NCI-H2227 (cell line): ENCODE measurements at regions not wholly inside any gene's neighbourhood (a gene's known extent, or its start where the extent isn't known, plus 50 kb on each side); places are given as distances from the start of the nearest gene placed in this dataset.
A peak's percentile ranks its signal among the peaks of the same experiment; 100 is the strongest.

Experiments used
- DNase-seq: peaks from one replicate; lab custom pipeline; 2025; ENCODE audit not compliant: unreplicated experiment; lab: John Stamatoyannopoulos, UW

DNA sequence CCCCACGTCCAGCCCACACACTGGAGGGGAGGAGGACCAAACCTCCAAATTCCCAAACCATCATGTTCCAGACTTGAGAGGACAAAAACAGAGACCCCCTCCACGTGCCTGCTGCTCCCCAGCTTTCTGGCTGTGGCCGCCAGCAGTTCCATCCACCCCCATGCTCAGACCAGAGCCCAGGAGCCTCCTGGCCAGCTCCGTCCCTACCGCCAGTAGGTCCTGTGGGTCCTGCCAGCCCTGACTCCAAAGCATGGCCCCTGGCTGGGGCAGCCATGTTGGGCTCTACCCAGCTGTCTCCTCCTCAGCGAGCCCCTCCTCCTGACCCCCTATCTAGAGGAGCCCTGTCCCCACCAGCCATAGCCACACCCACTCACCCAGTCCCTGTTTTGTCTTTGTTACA lies 227.3 kb upstream of the RTL1 start:
- DNase-seq: no peak

DNA sequence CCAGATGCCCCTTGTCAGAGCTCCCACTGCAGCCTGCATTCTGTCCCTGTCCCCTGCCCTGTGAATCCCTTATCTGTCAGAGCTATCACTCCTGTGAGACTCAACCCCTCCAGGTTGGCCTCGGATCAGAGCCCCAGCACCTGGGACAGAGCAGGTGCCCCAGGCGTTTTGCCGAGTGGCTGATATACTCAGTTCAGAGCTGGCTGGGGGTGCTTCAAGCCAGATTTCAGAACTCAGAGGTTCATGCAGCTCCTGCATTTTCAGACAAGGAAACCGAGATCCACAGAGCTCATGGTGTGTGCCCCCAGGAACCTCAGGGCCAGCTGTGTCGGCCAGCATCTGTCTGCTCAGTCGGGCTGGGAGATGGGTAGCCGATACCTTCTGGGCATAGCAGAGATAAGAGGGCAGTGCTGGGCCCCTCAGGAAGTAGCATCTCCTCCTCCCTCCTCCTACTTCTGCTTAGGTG lies 228.0 kb upstream of the RTL1 start:
- no peak for DNase-seq

- no peak for DNase-seq
Measured at GRCh38 chr14:101132051-101132571, 228.6 kb upstream of the RTL1 start.

GRCh38 chr14:101132588-101132987 lies 229.1 kb upstream of the RTL1 start:
- no peak for DNase-seq

DNA sequence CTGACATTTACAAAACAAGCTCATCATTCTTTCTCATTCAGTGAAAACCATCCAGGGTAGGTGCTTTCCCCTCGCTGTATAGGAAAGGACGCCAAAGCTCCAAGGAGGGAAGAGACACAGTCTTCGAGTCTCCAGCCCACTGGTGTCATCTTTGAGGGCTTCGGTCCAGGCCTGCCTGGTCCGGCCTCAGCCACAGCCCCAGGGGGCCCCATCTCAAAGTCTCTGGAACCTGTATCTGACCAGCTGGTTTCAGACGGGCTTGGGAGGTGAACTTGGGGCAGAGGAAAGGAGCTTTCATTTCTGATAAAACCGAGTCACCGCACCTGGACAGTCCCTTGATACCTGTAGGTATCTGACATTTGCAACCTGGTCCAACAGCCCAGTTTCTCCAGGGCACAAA lies 229.5 kb upstream of the RTL1 start:
- no peak for DNase-seq

DNA sequence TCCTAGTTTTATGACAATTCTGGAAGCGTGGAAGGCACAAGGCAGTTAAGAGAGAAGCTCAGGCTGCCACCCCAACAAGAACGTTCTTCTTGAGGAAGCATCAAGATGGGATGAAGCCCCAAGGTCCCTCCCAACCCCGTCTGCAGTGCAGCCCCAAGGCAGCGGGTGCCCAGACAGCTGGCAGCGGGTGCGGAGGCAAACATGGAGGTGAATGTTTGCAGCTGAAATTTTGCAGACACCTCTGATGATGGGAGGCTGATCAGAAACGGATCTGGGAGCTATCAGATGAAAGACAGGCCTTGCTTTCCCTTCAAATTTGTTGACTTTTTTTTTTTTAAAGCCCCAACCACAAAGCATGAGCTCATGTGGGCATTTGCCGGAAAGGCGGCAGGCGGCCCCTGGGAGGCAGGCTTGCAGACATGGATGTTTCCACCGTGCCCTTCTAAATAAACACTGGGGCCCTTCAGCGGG lies 230.7 kb upstream of the RTL1 start:
- no peak for DNase-seq

GRCh38 chr14:101134851-101135433 lies 231.4 kb upstream of the RTL1 start:
- no peak for DNase-seq

DNA sequence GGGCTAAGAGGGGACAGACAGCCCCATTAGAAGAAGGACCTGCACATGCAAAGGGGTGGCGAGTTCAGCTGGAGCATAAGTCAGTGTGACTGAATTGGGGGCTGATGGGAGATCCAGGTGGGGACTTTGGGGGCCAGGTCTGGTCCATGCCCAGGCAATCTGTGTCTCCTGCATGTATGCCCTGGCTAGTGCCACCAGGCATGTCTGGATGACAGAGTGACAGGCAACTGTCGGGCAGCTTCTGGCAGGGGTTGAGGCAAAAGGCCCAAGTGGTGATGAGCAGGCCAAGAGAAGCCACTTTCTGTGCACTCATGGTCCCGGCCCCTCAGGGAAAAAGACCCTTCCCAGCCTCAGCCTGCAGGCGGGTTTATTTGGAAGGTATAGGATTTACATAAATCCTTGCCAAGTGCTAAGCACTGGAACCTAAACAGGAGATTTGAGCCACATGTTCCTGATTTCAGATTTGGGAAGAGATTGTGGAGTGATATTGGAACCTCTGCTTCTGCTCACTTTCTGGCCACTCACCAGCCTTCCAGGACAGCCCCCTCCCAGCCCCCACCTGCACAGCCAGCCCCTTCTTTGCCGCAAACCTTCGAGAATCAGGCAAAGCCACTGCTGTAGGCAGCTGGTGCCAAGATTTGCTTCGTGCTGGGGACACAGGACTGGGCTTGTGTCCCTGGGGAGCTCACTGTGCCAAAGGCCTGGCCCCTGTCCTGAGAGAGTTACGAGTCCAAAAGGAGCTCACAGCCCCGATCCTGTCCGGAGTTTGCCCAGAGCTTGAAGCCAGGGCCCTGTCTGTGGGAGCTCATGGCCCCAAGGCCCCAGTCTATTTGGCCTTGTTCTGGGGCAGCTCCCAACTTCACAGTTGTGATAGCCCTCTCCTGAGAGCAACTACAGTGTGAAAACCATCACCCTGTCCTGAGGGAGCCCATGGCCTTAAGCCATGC lies 232.5 kb upstream of the RTL1 start:
- DNase-seq: no peak

DNA sequence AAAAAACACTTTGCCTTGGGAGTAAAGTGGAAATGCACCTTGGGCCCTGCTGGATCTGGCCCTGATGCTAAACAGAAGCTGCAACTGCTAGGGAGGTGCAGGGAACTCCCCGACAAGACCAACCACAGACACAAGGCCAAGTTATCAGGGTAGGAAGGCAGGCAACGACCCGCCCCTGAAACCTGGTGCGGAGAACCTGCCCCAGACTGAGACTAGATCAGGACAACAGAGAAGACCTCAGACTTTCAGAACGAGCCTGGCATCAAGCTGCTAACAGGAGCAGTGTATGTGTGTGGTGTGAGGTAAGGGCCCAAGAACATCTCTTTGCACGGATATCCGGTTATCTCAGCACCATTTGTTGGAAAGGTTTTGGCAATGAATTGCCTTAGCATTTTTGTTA lies 233.7 kb upstream of the RTL1 start:
- no peak for DNase-seq

- DNase-seq: no peak
Measured at GRCh38 chr14:101147848-101148247, 244.3 kb upstream of the RTL1 start.

DNA sequence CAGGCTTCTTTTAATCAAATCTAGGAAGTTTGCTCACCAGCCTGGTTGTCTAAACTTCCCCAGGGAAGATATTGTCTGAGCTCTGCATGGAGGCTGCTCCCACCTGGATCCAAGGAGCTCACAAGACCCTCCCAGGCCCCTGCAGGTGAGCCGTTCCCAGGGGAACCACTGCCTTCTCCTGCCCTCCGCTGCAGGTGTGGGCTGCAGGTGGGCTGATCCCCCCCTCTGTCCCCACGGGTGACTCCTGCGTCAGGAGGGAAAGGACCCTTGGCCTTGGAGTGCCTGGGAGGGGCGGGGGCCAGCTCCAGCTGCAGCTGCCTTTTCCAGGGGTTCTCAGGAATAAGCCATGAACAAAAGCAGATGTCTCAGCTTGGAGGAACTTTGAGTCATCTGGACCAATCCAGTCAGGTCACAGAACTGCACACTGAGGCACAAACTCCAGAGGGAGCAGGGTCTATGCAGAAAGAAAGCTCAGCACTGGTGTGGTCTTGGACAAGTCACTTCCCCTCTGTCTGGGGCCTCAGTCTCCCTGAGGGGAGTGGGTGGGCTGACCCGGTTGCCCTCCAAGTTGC lies 246.6 kb upstream of the RTL1 start:
- DNase-seq: no peak

- DNase-seq: no peak
Measured at GRCh38 chr14:101151226-101151926, 247.9 kb upstream of the RTL1 start.

DNA sequence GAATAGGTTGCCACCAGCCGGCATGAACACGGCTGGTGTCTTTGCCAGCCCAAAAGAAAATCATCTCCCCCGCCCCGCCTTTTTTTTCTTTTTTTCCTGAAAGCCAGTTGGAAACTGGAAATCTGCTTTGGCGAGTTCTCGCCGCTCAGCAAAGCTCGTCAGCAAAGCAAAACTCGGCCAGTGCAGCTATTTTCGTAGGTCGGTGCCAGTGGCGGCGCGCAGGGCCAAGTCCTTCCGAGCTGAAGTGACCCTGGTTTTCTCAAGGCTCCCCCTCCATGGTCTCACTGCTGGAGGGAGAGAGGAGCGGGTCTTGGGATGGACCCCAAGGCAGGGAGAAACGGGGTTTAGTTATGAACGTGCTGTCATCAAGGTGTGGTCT lies 248.4 kb upstream of the RTL1 start:
- no peak for DNase-seq

- no peak for DNase-seq
Measured at GRCh38 chr14:101152855-101153254, 249.3 kb upstream of the RTL1 start.

GRCh38 chr14:101153691-101154090 lies 250.2 kb upstream of the RTL1 start:
- no peak for DNase-seq

DNA sequence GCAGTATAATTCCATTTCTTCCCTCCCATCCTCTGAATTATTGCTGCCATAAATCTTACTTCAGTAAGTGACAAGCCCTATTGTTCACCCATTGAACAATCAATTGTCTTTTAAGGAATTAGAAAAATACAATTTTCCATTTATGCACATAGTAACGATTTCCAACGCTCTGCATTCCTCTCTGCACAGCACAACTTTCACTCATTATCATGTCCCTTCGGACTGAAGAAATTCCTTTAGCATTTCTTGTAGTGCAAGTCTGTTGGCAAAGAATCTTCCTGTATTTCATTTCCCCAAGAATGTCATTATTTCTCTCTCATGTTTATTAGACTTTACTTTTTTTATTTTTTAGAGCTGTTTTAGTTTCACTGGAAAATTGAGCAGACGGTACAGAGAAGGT lies 252.1 kb upstream of the RTL1 start:
- no peak for DNase-seq

- DNase-seq: no peak
Measured at GRCh38 chr14:101167428-101167827, 263.9 kb upstream of the RTL1 start.

DNA sequence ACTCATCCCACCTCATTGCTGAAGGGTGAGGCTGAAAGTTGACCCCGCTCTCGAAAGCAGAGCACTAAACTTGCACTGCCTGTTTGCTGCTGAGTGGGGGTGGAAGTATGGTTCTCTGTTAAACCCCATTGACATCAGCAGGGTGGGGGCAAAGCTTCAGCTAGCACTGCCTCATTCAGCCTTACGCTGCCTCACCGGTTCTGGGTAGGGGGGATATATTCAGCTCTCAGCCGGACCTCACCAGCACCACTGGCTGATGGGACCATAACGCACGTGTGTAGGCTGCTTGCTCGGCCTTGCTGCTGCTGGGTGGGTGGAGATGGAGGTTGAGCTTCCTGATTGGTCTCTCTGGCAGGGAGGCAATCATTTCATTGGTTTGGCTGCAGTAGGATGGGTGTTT lies 265.7 kb upstream of the RTL1 start:
- no peak for DNase-seq

- no peak for DNase-seq
Measured at GRCh38 chr14:101171650-101172049, 268.1 kb upstream of the RTL1 start.

- DNase-seq: no peak
Measured at GRCh38 chr14:101173698-101174521, 270.4 kb upstream of the RTL1 start.

DNA sequence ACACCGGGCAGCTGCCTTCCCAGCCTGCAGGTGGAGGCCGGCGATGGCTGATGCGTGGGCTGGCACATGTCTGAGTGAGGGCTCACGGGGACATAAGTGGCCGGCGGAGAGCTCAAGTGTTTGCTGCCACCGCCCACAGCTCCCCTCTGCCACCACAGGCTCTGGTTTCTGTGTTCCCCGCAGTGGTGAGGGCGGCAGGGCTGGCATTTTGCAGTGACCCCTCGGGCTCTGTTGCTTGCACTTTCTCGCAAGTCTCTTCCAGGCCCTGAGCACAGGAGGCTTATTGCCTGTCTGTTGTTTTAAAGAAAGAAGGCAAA lies 271.0 kb upstream of the RTL1 start:
- DNase-seq: peak; percentile 61
